PC-9 (cell line): ENCODE measurements at regions not wholly inside any gene's neighbourhood (a gene's known extent, or its start where the extent isn't known, plus 50 kb on each side); places are given as distances from the start of the nearest gene placed in this dataset.

Experiments
- BruUV-seq: library from RNA; stranded (reverse); fragments of 400-500 nt; replicated peaks from 2 replicates; lab custom pipeline; 2021; lab: Mats Ljungman, UMichigan
- CTCF ChIA-PET: fragments of 300-600 bp; sonication (Branson Sonifier 250); formaldehyde crosslinking; loops from one replicate; lab custom pipeline; 2022; ENCODE audit warnings: antibody characterized with exemption; lab: Charles Lee
- POLR2A ChIA-PET: fragments of 300-600 bp; sonication (Branson Sonifier 250); formaldehyde crosslinking; loops from one replicate; lab custom pipeline; 2022; ENCODE audit warnings: antibody characterized with exemption; ENCODE audit not compliant: unreplicated experiment; lab: Charles Lee
- DNase-seq, 2 experiments: peaks; one replicate each; pipeline versions ENCODE4 v3.0.0 to v3.0.0-alpha.2; 2015 to 2022; ENCODE audit warnings: mixed read lengths in 1 of 2
- H2AFZ ChIP-seq: fragments of 200-600 bp; sonication (generic); 2 replicates; pipeline ENCODE4 v1.8.1; 2017; ENCODE audit warnings: antibody characterized with exemption
- H3F3A ChIP-seq: fragments of 200-600 bp; sonication (generic); 2 replicates; pipeline ENCODE4 v1.8.1; 2017; ENCODE audit warnings: antibody characterized with exemption, mild to moderate bottlenecking, low read depth; ENCODE audit not compliant: insufficient read depth
- H3K27ac ChIP-seq: fragments of 200-600 bp; sonication (generic); 2 replicates; pipeline ENCODE4 v1.6.1; 2016; ENCODE audit warnings: mixed run types
- H3K27me3 ChIP-seq: fragments of 200-600 bp; sonication (generic); 2 replicates; pipeline ENCODE4 v1.6.1; 2016; ENCODE audit warnings: low read depth, mixed run types; ENCODE audit not compliant: insufficient read depth
- H3K36me3 ChIP-seq: fragments of 200-600 bp; sonication (generic); 2 replicates; pipeline ENCODE4 v1.6.1; 2016; ENCODE audit warnings: low read depth, mixed run types
- H3K4me1 ChIP-seq: fragments of 200-600 bp; sonication (generic); replicated peaks from 2 replicates; pipeline ENCODE4 v1.6.1; 2016; ENCODE audit warnings: mixed run types; ENCODE audit not compliant: insufficient read depth
- H3K4me2 ChIP-seq: fragments of 200-600 bp; sonication (generic); 2 replicates; pipeline ENCODE4 v1.6.1; 2017; ENCODE audit warnings: mixed run types
- H3K4me3 ChIP-seq: fragments of 200-600 bp; sonication (generic); 2 replicates; pipeline ENCODE4 v1.6.1; 2016; ENCODE audit warnings: mixed run types
- H3K79me2 ChIP-seq: fragments of 200-600 bp; sonication (generic); 2 replicates; pipeline ENCODE4 v1.6.1; 2017; ENCODE audit warnings: low read depth, mixed run types
- H3K9me2 ChIP-seq: fragments of 200-600 bp; sonication (generic); 2 replicates; pipeline ENCODE4 v1.8.1; 2017; ENCODE audit warnings: mild to moderate bottlenecking; ENCODE audit not compliant: insufficient read depth
- H3K9me3 ChIP-seq: fragments of 200-600 bp; sonication (generic); 2 replicates; pipeline ENCODE4 v1.8.1; 2016; ENCODE audit warnings: low read depth; ENCODE audit not compliant: insufficient read depth
- H4K20me1 ChIP-seq: fragments of 200-600 bp; sonication (generic); 2 replicates; pipeline ENCODE4 v1.8.1; 2017; ENCODE audit not compliant: insufficient read depth
- EZH2 ChIP-seq: fragments of 200-600 bp; sonication (generic); IDR thresholded peaks from 2 replicates; pipeline ENCODE4 v1.8.0; 2017; ENCODE audit warnings: antibody characterized with exemption, low read depth
- intact Hi-C: fragments of 100-400 bp; cut with micrococcal nuclease; formaldehyde crosslinking; loops from one replicate; pipeline ENCODE4 v1.10.0; 2022; ENCODE audit not compliant: unreplicated experiment
- TF ChIP-seq, protein P1 (sequence below): fragments of 200-600 bp; sonication (generic); conservative IDR thresholded peaks from 2 replicates; pipeline ENCODE4 v1.6.1; 2017; ENCODE audit warnings: mixed run types, antibody characterized with exemption, mild to moderate bottlenecking, moderate library complexity

DNA sequence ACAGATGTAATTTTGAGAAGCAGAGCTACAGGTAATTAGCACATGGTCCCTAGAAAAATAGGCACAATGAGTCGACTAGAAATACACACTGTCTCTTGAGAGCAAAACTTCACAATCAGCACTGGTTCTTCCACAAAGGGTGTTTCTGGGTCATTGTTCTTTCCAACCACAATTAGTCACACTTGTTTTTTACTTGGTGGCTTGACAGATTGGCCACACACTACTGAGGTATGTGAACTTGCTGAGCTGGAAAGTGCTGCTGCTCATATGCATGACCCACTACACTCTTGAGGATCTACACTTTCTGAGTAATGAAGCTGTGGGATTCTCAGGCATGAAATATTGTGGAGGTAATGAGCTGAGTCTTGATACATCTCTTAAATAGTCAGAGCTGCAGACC, 347.7 kb downstream of the BCKDHB start:
- CTCF ChIA-PET: no interaction called here
- no peaks in the 10 kb centered on the region for H3K9me3 ChIP-seq
- no peak overlapping the region for H2AFZ ChIP-seq
- TF ChIP-seq, protein P1, sequence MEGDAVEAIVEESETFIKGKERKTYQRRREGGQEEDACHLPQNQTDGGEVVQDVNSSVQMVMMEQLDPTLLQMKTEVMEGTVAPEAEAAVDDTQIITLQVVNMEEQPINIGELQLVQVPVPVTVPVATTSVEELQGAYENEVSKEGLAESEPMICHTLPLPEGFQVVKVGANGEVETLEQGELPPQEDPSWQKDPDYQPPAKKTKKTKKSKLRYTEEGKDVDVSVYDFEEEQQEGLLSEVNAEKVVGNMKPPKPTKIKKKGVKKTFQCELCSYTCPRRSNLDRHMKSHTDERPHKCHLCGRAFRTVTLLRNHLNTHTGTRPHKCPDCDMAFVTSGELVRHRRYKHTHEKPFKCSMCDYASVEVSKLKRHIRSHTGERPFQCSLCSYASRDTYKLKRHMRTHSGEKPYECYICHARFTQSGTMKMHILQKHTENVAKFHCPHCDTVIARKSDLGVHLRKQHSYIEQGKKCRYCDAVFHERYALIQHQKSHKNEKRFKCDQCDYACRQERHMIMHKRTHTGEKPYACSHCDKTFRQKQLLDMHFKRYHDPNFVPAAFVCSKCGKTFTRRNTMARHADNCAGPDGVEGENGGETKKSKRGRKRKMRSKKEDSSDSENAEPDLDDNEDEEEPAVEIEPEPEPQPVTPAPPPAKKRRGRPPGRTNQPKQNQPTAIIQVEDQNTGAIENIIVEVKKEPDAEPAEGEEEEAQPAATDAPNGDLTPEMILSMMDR: no peak
- no peak for TF ChIP-seq EZH2
- H3K4me1 ChIP-seq: peaks cover 41% of the 10 kb centered on the region
- intact Hi-C loops: loop anchor here (1.0 to 10.0 kb wide), 4 partner anchors 14 to 89 kb away; no protein-coding TSS in a partner anchor
- peaks cover 3% of the 10 kb centered on the region; the same call in 1 of the 2 replicates for H3K36me3 ChIP-seq
- no peaks in the 10 kb centered on the region for H3K27me3 ChIP-seq
- no peaks in the 10 kb centered on the region for H4K20me1 ChIP-seq
- H3F3A ChIP-seq: peaks cover 11% of the 10 kb centered on the region; the same call in 1 of the 2 replicates
- H3K4me3 ChIP-seq: no peak overlapping the region
- no peaks in the 10 kb centered on the region for H3K79me2 ChIP-seq
- BruUV-seq: no TSS peak
- H3K27ac ChIP-seq: peak overlapping the region; percentile 84
- POLR2A ChIA-PET: interaction anchor here (0.6 kb wide), 2 partner anchors 19 to 326 kb away, joined by 3 to 7 read pairs; no protein-coding TSS in a partner anchor
- peak; percentile 56 to 91 for DNase-seq
- H3K9me2 ChIP-seq: no peaks in the 10 kb centered on the region
- peak overlapping the region; percentile 50 for H3K4me2 ChIP-seq

DNA sequence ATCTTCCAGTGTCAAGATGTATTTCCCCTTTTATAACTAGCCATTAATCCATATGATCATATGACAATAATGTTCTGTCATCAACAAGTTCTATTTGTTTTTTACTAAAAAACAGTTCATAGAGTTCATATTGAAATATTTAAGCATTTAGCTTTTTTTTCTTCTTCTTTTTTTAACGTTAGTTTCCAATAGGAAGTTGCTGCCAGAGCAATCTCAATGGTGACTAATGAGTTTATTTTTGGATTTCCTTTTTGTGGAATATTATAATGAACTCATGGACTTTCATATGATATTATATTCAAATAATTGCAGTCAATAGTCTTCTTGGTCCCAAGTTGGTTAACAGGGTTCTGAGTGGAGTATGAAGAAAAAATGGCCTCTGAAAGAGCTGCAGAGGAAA, 343.3 kb downstream of the BCKDHB start:
- Histone ChIP-seq H3K9me2 (no peaks in the 10 kb centered on the region), H3K4me2 (no peak overlapping the region), H3K27ac (no peak overlapping the region), H3K36me3 (peaks cover 1% of the 10 kb centered on the region; the same call in 1 of the 2 replicates), H4K20me1 (no peaks in the 10 kb centered on the region), H3K27me3 (no peaks in the 10 kb centered on the region), H3K4me3 (no peak overlapping the region), H2AFZ (no peak overlapping the region), H3F3A (peaks cover 10% of the 10 kb centered on the region; the same call in 1 of the 2 replicates), H3K4me1 (peaks cover 17% of the 10 kb centered on the region), H3K9me3 (no peaks in the 10 kb centered on the region), H3K79me2 (no peaks in the 10 kb centered on the region)
- no peak for TF ChIP-seq EZH2
- no TSS peak for BruUV-seq
- POLR2A ChIA-PET: no interaction called here
- DNase-seq: no peak
- CTCF ChIA-PET: interaction anchor here (0.5 kb wide), 1 partner anchor 205 kb away, joined by 19 read pairs; no protein-coding TSS in a partner anchor
- intact Hi-C loops: loop anchor here (10.0 kb wide), 1 partner anchor 85 kb away; no protein-coding TSS in a partner anchor

DNA sequence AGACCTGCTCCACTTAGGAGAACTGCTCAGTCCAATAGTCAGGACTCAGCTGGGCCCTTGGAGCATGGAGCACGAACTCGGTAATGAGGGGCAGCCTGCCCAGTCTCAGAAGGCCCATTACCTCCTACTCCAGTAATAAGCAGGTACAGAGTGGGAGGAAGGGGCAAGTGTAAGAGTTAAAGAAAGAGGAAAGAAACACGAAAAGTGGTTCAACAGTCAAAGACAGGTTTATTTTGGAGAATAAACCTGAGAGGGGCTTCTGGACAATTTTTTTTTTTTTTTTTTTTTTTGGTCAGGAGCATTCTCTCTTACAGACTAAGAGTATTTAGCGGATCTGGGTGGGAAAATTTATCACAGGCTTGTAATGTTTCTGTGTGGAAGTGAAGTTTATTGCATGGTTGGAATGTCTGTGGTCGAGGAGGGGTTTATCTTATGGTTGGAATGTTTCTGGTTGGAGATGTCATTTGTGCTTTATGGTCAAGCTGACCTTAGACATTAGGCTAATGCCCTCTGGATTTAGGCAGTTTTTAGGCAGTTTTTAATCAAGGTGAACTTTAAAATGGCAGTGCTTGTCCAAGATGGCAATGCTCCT, 340.1 kb downstream of the BCKDHB start:
- Histone ChIP-seq H3K4me3 (no peak overlapping the region), H3F3A (no peaks in the 10 kb centered on the region), H3K4me2 (no peak overlapping the region), H3K27me3 (no peaks in the 10 kb centered on the region), H3K79me2 (no peaks in the 10 kb centered on the region), H2AFZ (no peak overlapping the region), H3K4me1 (peaks cover 5% of the 10 kb centered on the region; the same call in 1 of the 2 replicates), H3K27ac (no peak overlapping the region), H3K9me3 (no peaks in the 10 kb centered on the region), H3K36me3 (no peaks in the 10 kb centered on the region), H4K20me1 (no peaks in the 10 kb centered on the region), H3K9me2 (no peaks in the 10 kb centered on the region)
- POLR2A ChIA-PET: no interaction called here
- TF ChIP-seq, protein P1: no peak
- TF ChIP-seq EZH2: no peak
- DNase-seq: no peak
- BruUV-seq: no TSS peak
- intact Hi-C loops: no loop called here
- CTCF ChIA-PET: no interaction called here
